ENCODE measurements at regions not wholly inside any gene's neighbourhood (a gene's known extent, or its start where the extent isn't known, plus 50 kb on each side); places are given as distances from the start of the nearest gene placed in this dataset.

GRCh38 chr9:89751079-89751825, 146.4 kb downstream of the GADD45G start:
- Histone ChIP-seq H3K27me3 (no peaks in the 10 kb centered on the region), H3K9me3 (no peaks in the 10 kb centered on the region), H3K4me3 (no peak overlapping the region), H3K36me3 (no peaks in the 10 kb centered on the region), H3K27ac (no peak overlapping the region), H3K4me1 (peaks cover 0 to 3% (median 0%) of the 10 kb centered on the region in 4 donors)
- intact Hi-C loops (cut with DNase I; ENCODE audit: low total_unique reads) (no loop called here), in situ Hi-C loops (cut with MboI; ENCODE audit: low pct_ligation_motif_present in 1 of 4, low pct_unique_long_range_greater_than_20kb in 1 of 4, low sequenced_read_pairs in 3 of 4) (no loop called here)
- no peak for TF ChIP-seq POLR2A (IDR thresholded peaks at IDR 0.05)
- no peak for TF ChIP-seq EP300 (IDR thresholded peaks at IDR 0.05; ENCODE audit: low read depth)
- TF ChIP-seq CTCF (IDR thresholded peaks at IDR 0.05) = no peak
- TF ChIP-seq POLR2AphosphoS5 (IDR thresholded peaks at IDR 0.05) = no peak
- no peak for DNase-seq
- WGBS, 2 donors (ENCODE audit: low coverage in 1 of 2) = 75 to 88% methylated on average over 4 to 6 of the region's 6 CpGs

GRCh38 chr9:89752154-89752553, 147.3 kb downstream of the GADD45G start:
- TF ChIP-seq CTCF (IDR thresholded peaks at IDR 0.05) = no peak
- TF ChIP-seq POLR2A (IDR thresholded peaks at IDR 0.05) = no peak
- TF ChIP-seq EP300 (IDR thresholded peaks at IDR 0.05; ENCODE audit: low read depth) = no peak
- no peak for TF ChIP-seq POLR2AphosphoS5 (IDR thresholded peaks at IDR 0.05)
- 79 to 87% methylated on average over 4 of the region's 4 CpGs for WGBS, 2 donors (ENCODE audit: low coverage in 1 of 2)
- in situ Hi-C loops (cut with MboI; ENCODE audit: low pct_ligation_motif_present in 1 of 4, low pct_unique_long_range_greater_than_20kb in 1 of 4, low sequenced_read_pairs in 3 of 4) (no loop called here), intact Hi-C loops (cut with DNase I; ENCODE audit: low total_unique reads) (no loop called here)
- no peak for DNase-seq
- H3K27me3 ChIP-seq = no peaks in the 10 kb centered on the region
- H3K36me3 ChIP-seq = no peaks in the 10 kb centered on the region
- H3K27ac ChIP-seq = no peak overlapping the region
- no peaks in the 10 kb centered on the region for H3K9me3 ChIP-seq
- peaks cover 0 to 9% (median 0%) of the 10 kb centered on the region in 4 donors for H3K4me1 ChIP-seq
- no peak overlapping the region for H3K4me3 ChIP-seq

GRCh38 chr9:89753472-89754055, 148.8 kb downstream of the GADD45G start:
- no peaks in the 10 kb centered on the region for H3K9me3 ChIP-seq
- H3K4me1 ChIP-seq = peaks cover 0 to 9% (median 0%) of the 10 kb centered on the region in 4 donors
- TF ChIP-seq CTCF (IDR thresholded peaks at IDR 0.05) (no peak), POLR2AphosphoS5 (IDR thresholded peaks at IDR 0.05) (no peak), EP300 (IDR thresholded peaks at IDR 0.05; ENCODE audit: low read depth) (no peak), POLR2A (IDR thresholded peaks at IDR 0.05) (no peak)
- H3K36me3 ChIP-seq = no peaks in the 10 kb centered on the region
- DNase-seq = no peak
- intact Hi-C loops (cut with DNase I; ENCODE audit: low total_unique reads) (no loop called here), in situ Hi-C loops (cut with MboI; ENCODE audit: low pct_ligation_motif_present in 1 of 4, low pct_unique_long_range_greater_than_20kb in 1 of 4, low sequenced_read_pairs in 3 of 4) (no loop called here)
- no peaks in the 10 kb centered on the region for H3K27me3 ChIP-seq
- H3K4me3 ChIP-seq = no peak overlapping the region
- WGBS, 2 donors (ENCODE audit: low coverage in 1 of 2) = 84% methylated on average over 6 of the region's 6 CpGs; no CpG with 5 or more reads in 1 of the 2 donors
- H3K27ac ChIP-seq = no peak overlapping the region

- Histone ChIP-seq H3K27ac (no peak overlapping the region), H3K9me3 (no peaks in the 10 kb centered on the region), H3K4me1 (peaks cover 0 to 9% (median 0%) of the 10 kb centered on the region in 4 donors), H3K4me3 (no peak overlapping the region), H3K27me3 (no peaks in the 10 kb centered on the region), H3K36me3 (no peaks in the 10 kb centered on the region)
- DNase-seq = no peak
- in situ Hi-C loops (cut with MboI; ENCODE audit: low pct_ligation_motif_present in 1 of 4, low pct_unique_long_range_greater_than_20kb in 1 of 4, low sequenced_read_pairs in 3 of 4) (no loop called here), intact Hi-C loops (cut with DNase I; ENCODE audit: low total_unique reads) (no loop called here)
- TF ChIP-seq EP300 (IDR thresholded peaks at IDR 0.05; ENCODE audit: low read depth) (no peak), POLR2AphosphoS5 (IDR thresholded peaks at IDR 0.05) (no peak), CTCF (IDR thresholded peaks at IDR 0.05) (no peak), POLR2A (IDR thresholded peaks at IDR 0.05) (no peak)
- WGBS, 2 donors (ENCODE audit: low coverage in 1 of 2) = 86% methylated on average over 1 of the region's 1 CpG; no CpG with 5 or more reads in 1 of the 2 donors
Observed at GRCh38 chr9:89754193-89754592, 149.4 kb downstream of the GADD45G start.
